ENCODE measurements at regions not wholly inside any gene's neighbourhood (a gene's known extent, or its start where the extent isn't known, plus 50 kb on each side); places are given as distances from the start of the nearest gene placed in this dataset.

DNA sequence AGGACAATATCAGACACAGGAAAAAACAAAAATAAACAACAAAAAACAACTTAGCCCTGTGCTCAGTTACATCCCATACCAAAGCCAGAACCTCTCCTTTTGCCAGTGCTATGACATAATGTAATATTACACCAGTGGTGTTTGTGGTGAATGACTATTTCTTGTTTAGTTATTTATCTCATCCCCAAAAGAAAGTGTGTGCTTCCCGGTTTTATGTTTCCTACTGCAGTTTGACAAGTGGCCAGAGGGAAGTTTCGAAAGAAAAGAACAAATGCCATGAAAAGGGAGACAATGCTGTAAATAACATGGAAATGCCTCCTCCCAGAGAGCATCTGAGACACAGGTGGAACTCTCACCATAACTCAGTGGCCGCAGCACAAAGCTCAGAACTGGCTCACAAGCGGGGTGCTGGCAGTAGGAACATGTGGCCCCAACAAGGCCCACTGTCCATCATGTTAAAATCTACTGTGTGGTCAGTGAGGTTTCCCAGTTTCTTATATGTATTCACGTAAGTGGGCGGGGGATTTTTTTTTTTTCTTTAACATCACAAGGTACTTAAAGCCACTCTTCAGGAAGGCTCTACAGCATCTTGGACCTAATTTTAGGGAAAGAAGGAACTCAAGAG, 158.2 kb downstream of the BARHL2 start:
- DNase-seq: no peak

- DNase-seq: no peak
These were observed 159.0 kb downstream of the BARHL2 start for GRCh38 chr1:90558126-90558525.

- DNase-seq: no peak
These were observed 159.4 kb downstream of the BARHL2 start for GRCh38 chr1:90557706-90558105.

GRCh38 chr1:90550626-90551406, 166.3 kb downstream of the BARHL2 start:
- DNase-seq: no peak

DNA sequence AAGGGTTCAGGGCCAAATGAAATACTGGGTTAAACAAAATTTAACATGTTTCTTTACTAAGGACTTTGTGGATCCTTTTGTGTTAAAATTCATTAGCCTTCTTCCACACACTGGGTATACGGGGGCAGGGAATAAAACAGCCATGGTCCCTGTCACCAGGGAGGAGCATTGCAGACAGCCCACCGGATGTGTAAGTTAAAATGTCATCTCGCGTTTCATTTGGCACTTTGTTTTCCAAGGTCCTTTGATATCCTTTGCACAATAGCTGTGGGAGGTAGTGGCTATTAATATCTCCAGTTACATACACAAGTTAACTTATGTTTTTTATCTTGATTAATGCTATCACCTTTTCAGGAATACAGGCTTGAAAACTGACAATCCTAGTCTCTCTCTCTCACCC, 172.7 kb downstream of the BARHL2 start:
- DNase-seq: no peak

- no peak for DNase-seq
These were observed 179.3 kb downstream of the BARHL2 start for GRCh38 chr1:90537606-90538362.

GRCh38 chr1:90534663-90535295, 182.3 kb downstream of the BARHL2 start:
- no peak for DNase-seq

DNA sequence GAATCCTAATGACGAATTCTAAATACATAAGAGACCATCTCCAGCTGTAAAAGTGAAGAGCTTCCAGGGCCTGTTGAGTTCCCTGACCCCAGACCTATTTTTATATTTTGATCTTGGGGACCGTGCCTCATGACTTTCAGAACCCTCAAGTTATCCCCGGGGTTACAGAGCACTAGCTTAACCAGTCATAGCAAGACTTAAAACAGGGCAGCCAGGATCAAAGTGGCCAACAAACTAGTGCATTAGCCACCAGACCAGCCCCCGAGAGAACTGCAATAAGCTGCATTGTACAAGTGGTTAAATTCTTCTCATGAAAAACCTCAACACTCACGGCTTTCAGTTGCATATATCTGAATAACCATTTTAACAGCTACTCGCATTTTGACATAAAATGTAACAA, 183.0 kb downstream of the BARHL2 start:
- DNase-seq: no peak

- no peak for DNase-seq
These were observed 190.1 kb downstream of the BARHL2 start for GRCh38 chr1:90526954-90527353.

DNA sequence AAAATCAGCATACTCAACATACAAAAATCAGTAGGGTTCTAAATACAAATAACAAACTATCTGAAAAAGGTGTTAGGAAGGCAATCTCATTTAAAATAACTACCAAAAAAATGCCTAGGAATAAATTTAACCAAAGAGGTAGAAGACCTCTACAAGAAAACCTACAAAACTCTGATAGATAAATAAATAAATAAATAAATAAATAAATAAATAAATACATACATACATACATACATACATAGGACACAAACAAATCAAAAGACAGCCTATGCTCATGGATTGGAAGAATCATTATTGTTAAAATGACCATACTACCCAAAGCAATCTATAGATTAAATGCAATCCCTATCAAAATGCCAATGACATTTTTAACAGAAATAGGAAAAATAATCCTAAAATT, 194.7 kb downstream of the BARHL2 start:
- DNase-seq: no peak

GRCh38 chr1:90513956-90514355, 203.1 kb downstream of the BARHL2 start:
- no peak for DNase-seq

DNA sequence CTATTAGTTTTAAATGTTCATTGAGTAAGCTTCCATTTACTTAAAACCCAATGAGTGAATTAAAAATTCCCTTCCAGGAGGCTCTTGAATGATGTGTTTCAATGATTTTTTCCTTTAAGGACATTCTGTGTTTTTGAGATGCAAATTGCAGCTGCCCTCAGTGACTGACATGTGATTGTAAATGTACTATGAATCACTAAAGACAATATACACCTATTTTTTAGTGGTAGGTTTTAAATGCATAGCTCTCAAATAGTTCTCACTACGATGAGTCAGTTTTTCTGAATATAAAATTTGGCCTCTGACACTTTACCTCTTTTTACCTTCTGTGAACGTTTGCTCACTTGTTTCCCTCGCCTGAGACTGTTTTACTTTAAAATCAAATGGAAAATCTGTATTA, 204.7 kb downstream of the BARHL2 start:
- DNase-seq: no peak

- no peak for DNase-seq
These were observed 207.0 kb downstream of the BARHL2 start for GRCh38 chr1:90510143-90510542.

- no peak for DNase-seq
These were observed 207.7 kb downstream of the BARHL2 start for GRCh38 chr1:90509225-90510048.

- DNase-seq: no peak
These were observed 208.5 kb downstream of the BARHL2 start for GRCh38 chr1:90508376-90509167.

GRCh38 chr1:90507173-90507572, 209.9 kb downstream of the BARHL2 start:
- no peak for DNase-seq

GRCh38 chr1:90505806-90506205, 211.3 kb downstream of the BARHL2 start:
- DNase-seq: no peak

- no peak for DNase-seq
These were observed 212.6 kb downstream of the BARHL2 start for GRCh38 chr1:90504509-90504908.

- no peak for DNase-seq
These were observed 214.4 kb downstream of the BARHL2 start for GRCh38 chr1:90502696-90503095.

GRCh38 chr1:90502194-90502593, 214.9 kb downstream of the BARHL2 start:
- DNase-seq: no peak

- no peak for DNase-seq
These were observed 215.8 kb downstream of the BARHL2 start for GRCh38 chr1:90501281-90501680.

Data from NCI-H748 treated with DMSO at 0.1 percent for 48 hours (cell line).